GM12873 (cell line): ENCODE measurements at regions not wholly inside any gene's neighbourhood (a gene's known extent, or its start where the extent isn't known, plus 50 kb on each side); places are given as distances from the start of the nearest gene placed in this dataset.

Experiments
- TF ChIP-seq, protein P1 (sequence below): IDR thresholded peaks from 2 replicates; pipeline ENCODE4 v1.5.1; 2012; ENCODE audit warnings: low read depth, mild to moderate bottlenecking, moderate library complexity, low read length, control low read depth; ENCODE audit not compliant: insufficient read depth; ENCODE audit errors: missing control alignments

DNA sequence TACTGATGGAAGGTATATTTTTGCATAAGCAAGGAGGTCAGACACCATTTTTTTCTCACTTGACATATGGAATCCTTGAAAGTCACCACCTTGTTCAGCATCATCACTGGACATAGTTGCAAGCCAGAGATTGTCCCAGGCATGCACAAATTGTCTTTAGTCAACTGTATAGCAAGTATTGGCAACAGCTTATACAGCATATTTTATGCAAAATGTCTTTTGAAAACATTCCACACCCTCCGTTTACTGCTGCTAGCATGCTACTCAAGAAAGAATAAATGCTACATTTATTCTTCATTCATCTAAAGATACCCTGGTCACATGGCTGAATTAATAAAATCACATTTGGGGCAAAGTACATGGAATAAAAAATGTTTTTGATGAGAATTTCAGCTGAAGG, 168.5 kb upstream of the DCBLD2 start:
- TF ChIP-seq, protein P1, sequence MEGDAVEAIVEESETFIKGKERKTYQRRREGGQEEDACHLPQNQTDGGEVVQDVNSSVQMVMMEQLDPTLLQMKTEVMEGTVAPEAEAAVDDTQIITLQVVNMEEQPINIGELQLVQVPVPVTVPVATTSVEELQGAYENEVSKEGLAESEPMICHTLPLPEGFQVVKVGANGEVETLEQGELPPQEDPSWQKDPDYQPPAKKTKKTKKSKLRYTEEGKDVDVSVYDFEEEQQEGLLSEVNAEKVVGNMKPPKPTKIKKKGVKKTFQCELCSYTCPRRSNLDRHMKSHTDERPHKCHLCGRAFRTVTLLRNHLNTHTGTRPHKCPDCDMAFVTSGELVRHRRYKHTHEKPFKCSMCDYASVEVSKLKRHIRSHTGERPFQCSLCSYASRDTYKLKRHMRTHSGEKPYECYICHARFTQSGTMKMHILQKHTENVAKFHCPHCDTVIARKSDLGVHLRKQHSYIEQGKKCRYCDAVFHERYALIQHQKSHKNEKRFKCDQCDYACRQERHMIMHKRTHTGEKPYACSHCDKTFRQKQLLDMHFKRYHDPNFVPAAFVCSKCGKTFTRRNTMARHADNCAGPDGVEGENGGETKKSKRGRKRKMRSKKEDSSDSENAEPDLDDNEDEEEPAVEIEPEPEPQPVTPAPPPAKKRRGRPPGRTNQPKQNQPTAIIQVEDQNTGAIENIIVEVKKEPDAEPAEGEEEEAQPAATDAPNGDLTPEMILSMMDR: no peak

DNA sequence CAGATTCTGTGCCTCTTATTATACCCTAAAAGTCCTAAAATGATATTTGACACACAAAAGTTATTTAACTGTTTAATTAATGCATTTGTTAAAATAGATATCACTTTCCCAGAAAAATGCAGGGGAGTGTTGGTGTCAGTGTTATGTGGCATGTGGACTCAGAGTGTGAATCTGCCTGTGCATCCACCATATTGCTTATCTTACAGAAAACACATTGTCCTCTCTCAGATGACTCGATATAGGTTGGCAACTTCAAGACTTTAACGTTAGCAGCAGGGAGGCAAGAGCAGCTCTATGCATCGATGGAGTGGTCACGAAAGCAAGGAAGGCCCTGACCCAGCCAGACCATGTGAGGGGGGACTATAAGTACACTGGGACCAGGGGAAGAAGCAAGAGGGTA, 165.4 kb upstream of the DCBLD2 start:
- TF ChIP-seq, protein P1: no peak

DNA sequence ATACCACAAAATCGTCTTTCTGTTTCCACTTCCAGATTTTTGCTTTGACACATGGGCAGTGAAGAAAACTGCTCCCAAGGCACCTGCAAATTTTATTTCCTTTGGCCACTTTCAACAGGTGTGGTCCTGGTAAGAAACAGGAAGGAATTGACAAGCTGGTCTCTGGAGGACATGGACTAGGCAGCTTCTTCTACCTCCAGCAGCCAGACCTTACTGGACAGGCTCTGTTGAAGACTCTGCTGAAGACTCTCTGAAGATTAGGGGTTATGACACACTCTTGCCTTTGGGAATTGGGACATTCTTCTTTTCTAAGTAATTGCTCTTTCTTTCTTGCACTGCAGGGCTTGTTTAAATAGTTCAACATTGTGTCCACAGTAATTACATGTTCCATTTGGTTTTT, 147.7 kb upstream of the DCBLD2 start:
- TF ChIP-seq, protein P1: no peak

DNA sequence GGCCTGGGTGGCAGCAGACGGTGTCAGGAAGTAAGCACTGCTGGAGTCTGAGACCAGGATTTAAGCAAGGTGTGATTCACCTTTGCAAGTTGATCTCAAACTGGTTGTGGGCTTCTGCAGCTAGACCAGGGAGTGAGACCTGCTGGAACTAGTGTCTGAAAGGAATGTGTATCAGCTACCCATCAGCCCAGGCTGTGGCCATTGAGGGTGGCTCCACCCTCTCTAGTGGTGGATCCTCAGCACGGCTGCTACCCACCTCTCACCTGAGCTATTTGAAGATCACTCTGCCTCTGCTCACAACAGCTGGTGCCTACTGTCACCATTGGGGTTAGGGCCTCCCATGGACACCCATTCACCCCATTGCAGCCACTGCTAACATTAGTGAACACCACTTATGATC, 140.3 kb upstream of the DCBLD2 start:
- TF ChIP-seq, protein P1: no peak

DNA sequence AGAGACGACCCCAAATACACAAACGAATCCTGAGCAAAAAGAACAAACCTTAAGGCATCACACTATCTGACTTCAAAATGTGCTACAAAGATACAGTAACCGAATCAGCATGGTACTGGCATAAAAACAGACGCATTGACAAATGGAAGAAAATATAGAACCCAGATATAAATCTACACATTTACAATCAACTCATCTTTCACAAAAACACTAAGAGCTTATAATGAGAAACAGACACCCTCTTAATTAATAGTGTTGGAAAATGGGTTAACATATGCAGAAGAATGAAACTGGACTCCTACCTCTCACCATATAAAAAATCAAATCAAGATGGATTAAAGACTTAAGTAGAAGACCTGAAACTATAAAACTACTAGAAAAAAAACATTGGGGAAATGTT, 130.3 kb upstream of the DCBLD2 start:
- TF ChIP-seq, protein P1: no peak

DNA sequence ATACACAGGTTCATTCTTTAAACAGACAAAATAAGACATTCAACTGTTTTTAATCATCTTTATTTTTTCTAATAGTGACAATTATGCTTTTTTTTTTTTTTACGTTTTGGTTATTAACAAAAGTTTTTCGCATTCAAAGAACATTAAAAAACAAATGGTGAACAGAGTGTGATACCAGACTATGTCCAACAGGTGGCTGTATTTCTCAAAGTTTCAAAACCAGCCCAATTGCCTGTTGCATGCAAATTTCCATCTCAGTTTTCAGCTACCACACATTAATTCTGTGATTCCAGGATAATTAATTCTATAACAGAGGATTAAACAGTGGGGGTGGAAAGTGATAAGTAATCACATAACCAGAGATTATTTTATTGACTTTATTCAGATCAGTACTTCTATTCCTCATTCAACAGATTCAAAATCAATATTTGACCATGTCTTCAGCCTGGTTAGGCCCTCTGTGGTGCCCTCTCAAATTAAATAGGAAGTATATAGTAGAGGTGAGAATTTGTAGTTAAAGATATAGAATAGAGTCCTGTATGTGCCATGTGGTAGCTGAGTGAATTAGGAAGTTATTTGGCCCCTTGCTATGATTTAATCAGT, 122.2 kb upstream of the DCBLD2 start:
- TF ChIP-seq, protein P1: peak; percentile 64

DNA sequence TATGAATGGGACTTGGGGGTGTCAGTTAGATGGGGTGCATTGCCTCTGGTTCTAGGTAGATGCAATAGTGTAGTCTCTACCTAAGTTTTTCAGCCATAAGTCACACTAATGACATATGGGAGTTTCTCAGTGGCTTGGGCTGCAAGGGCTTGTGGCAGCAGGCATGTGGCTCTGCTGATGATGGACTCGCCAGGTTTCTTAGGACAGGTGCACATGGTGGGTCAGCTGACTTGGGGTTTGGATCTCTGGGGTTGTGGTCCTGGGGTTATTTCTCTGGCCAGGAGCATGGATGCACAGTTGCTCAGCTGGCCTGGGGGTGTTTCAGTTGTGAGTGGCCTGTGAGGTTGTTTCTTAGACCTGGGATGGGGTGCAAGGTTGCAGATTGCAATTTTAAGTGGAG, 120.0 kb upstream of the DCBLD2 start:
- TF ChIP-seq, protein P1: no peak
